Motor neuron (in vitro differentiated cells): ENCODE measurements at regions not wholly inside any gene's neighbourhood (a gene's known extent, or its start where the extent isn't known, plus 50 kb on each side); places are given as distances from the start of the nearest gene placed in this dataset.

Experiments
- ATAC-seq, 8 experiments: fragments of 200-7000 bp; cut with Tn5 transposase; replicated peaks in 6 of 8; 2 replicates each; pipeline ENCODE4 v1.8.0; 2021; ENCODE audit warnings: mild to moderate bottlenecking in 8 of 8, moderate library complexity in 8 of 8
- H3K27ac ChIP-seq, 2 donors: fragments of 250-450 bp; sonication (Bioruptor Pico); 2 replicates each; pipeline ENCODE4 v1.9.0; 2021; ENCODE audit warnings: antibody characterized with exemption in 2 of 2, mild to moderate bottlenecking in 2 of 2, moderate library complexity in 1 of 2
- H3K4me1 ChIP-seq, 2 donors: fragments of 250-450 bp; sonication (Bioruptor Pico); replicated peaks in 1 of 2; 2 replicates each; pipeline ENCODE4 v1.6.1; 2021; ENCODE audit warnings: antibody characterized with exemption in 2 of 2, mild to moderate bottlenecking in 2 of 2, moderate library complexity in 1 of 2
- H3K4me3 ChIP-seq, 5 donors: fragments of 250-450 bp; sonication (Bioruptor Pico); 2 replicates each; pipeline ENCODE4 v1.9.0; 2021; ENCODE audit warnings: antibody characterized with exemption in 5 of 5, mild to moderate bottlenecking in 5 of 5, moderate library complexity in 4 of 5
- whole genome bisulfite sequencing, 10 experiments: fragments of 450-650 bp; shearing (Covaris generic); methylation state at CpG; one replicate each; pipeline ENCODE4 v1.0.0; 2022; 5-methylcytosine and 5-hydroxymethylcytosine counted together
- in situ Hi-C, 9 experiments: fragments of 400-800 bp; cut with MboI; loops; one replicate each; pipeline ENCODE4 v1.15.0; 2021; ENCODE audit warnings: low sequenced_read_pairs in 9 of 9, low pct_unique_long_range_greater_than_20kb in 2 of 9; ENCODE audit not compliant: unreplicated experiment in 9 of 9

DNA sequence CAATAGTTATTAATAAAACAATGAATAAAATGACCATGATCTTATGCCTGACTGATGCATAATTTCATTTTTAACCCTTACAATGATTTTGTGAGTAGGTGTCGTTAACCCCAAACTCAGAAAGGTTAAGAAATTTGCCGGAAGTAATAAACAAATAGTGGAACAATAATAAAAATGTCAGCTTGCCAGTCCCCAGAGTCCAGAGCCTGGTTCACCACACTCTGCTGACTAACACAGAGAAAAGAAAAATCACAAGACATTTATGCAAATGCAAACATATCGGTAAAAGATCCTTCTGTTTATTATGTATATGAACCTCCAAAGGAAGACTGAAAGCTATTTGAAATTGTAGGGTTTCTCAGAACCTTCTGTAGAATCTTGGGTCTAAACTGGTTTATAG is 563.7 kb downstream of the EFNB2 start:
- Histone ChIP-seq H3K4me1 (peaks cover 19 to 27% of the 10 kb centered on the region in 2 donors), H3K27ac (no peak overlapping the region), H3K4me3 (no peak overlapping the region)
- peak in 6 of 8 experiments; percentile 33 to 86 (median 50) for ATAC-seq
- in situ Hi-C loops = no loop called here
- 15 to 80% (median 56%) methylated on average over 1 to 3 of the region's 3 CpGs for WGBS, 10 experiments

DNA sequence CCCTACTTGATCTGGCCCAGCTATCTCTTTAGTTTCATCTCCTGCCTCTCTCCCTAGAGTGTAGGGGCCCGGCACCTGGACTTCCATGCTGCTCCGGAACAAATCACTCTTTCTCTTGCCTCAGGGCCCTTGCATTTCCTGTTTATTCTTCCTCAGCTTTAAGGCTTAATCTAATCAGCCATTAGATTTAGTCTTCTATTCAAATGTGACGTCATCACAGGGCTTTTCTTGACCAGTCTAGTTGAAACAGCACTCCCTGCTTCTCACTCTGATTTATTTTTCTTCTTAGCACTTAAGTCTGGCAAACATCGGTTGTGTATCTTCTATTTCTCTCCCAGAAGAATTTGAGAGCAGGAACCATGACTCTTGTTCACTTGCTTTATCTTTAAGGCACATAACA is 564.1 kb downstream of the EFNB2 start:
- no peak overlapping the region for H3K27ac ChIP-seq
- peak in 5 of 8 experiments; percentile 18 to 46 (median 32) for ATAC-seq
- no peak overlapping the region for H3K4me3 ChIP-seq
- in situ Hi-C loops = no loop called here
- peaks cover 19 to 28% of the 10 kb centered on the region in 2 donors for H3K4me1 ChIP-seq
- WGBS, 10 experiments = 8 to 94% (median 82%) methylated on average over 2 to 4 of the region's 4 CpGs; no CpG with 5 or more reads in 1 of the 10 experiments

DNA sequence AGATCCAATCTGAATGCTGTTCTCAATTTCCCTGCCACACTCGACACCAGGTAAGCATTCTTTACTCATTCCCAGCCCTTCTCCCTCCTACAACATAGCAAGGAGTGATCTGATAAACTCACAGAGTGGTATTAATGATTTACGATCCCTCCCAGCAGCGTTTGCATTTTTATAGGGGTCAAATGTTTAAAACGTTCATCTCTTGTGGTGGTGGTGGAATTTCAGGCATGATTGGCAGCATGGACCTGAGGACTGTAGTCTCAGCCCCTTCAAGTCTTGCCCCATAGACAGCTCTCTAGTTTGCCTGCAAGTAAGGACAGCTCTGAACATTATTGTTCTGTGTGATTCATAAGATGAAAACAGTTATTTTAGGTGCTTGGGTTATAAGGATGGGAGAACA is 565.7 kb downstream of the EFNB2 start:
- Histone ChIP-seq H3K4me1 (peaks cover 19 to 31% of the 10 kb centered on the region in 2 donors), H3K4me3 (no peak overlapping the region), H3K27ac (no peak overlapping the region)
- peak in 5 of 8 experiments; percentile 28 to 77 (median 57) for ATAC-seq
- 0 to 83% (median 48%) methylated on average over 1 to 4 of the region's 4 CpGs; no CpG with 5 or more reads in 2 of the 10 experiments for WGBS, 10 experiments
- in situ Hi-C loops = no loop called here

- in situ Hi-C loops = no loop called here
- WGBS, 10 experiments = 42 to 100% (median 91%) methylated on average over 1 to 7 of the region's 7 CpGs; no CpG with 5 or more reads in 1 of the 10 experiments
- ATAC-seq = no peak
- no peak overlapping the region for H3K4me3 ChIP-seq
- H3K27ac ChIP-seq = no peak overlapping the region
- H3K4me1 ChIP-seq = peaks cover 3 to 13% of the 10 kb centered on the region in 2 donors
Measured at GRCh38 chr13:105965910-105966309, 569.6 kb downstream of the EFNB2 start.

DNA sequence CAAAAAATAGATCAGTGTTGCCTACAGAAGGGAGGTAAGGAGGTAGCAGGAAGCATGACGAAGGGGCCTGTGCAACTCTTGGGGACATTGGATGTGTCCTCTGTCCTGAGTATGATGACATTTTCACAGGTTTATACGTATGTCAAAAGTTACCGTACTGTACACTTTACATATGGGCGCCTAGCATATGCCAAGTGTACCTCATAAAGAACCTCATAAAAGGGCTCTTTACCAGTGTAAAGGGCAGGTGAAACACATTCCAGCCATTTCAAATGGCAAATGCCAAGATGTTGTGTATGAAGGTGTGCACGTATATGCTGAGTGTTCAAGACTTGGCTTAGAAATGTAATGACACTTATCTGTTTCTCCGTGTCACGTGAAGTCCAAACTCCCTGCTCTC is 573.4 kb downstream of the EFNB2 start:
- Histone ChIP-seq H3K4me3 (no peak overlapping the region), H3K4me1 (peaks cover 0 to 5% of the 10 kb centered on the region in 2 donors), H3K27ac (no peak overlapping the region)
- no peak for ATAC-seq
- 42 to 100% (median 93%) methylated on average over 1 to 7 of the region's 7 CpGs for WGBS, 10 experiments
- in situ Hi-C loops = no loop called here

DNA sequence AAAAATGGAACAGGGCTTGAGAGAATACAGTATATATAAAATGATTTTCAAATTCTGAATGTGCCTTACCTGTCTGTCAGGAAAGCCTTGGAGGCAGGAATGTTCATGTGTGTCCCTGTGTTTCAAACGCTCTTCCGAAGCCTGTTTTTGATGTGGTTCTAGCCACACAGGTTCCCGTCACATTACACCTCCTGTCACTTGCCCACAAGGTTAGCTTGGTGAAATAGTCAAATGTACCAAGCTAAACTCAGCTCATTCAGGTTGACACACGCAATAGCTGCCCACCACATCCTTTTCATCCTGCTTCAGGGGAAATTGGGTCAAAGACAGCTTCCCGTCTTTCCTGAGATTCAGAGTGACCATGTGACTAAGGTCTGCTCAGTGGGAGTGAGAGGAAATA is 574.0 kb downstream of the EFNB2 start:
- no peak for ATAC-seq
- Histone ChIP-seq H3K27ac (no peak overlapping the region), H3K4me1 (peaks cover 0 to 4% of the 10 kb centered on the region in 2 donors), H3K4me3 (no peak overlapping the region)
- WGBS, 10 experiments = 50 to 100% (median 93%) methylated on average over 2 to 5 of the region's 5 CpGs; no CpG with 5 or more reads in 3 of the 10 experiments
- in situ Hi-C loops = no loop called here

GRCh38 chr13:105960326-105960725 is 575.1 kb downstream of the EFNB2 start:
- WGBS, 10 experiments = 67 to 100% (median 96%) methylated on average over 1 to 7 of the region's 7 CpGs; no CpG with 5 or more reads in 1 of the 10 experiments
- no peak for ATAC-seq
- Histone ChIP-seq H3K27ac (no peak overlapping the region), H3K4me3 (no peak overlapping the region), H3K4me1 (no peaks in the 10 kb centered on the region)
- in situ Hi-C loops = no loop called here

- Histone ChIP-seq H3K4me3 (no peak overlapping the region), H3K27ac (no peak overlapping the region), H3K4me1 (no peaks in the 10 kb centered on the region)
- ATAC-seq = no peak
- in situ Hi-C loops = no loop called here
- 0 to 98% (median 70%) methylated on average over 1 to 6 of the region's 6 CpGs; no CpG with 5 or more reads in 3 of the 10 experiments for WGBS, 10 experiments
Measured at GRCh38 chr13:105959876-105960275, 575.6 kb downstream of the EFNB2 start.

DNA sequence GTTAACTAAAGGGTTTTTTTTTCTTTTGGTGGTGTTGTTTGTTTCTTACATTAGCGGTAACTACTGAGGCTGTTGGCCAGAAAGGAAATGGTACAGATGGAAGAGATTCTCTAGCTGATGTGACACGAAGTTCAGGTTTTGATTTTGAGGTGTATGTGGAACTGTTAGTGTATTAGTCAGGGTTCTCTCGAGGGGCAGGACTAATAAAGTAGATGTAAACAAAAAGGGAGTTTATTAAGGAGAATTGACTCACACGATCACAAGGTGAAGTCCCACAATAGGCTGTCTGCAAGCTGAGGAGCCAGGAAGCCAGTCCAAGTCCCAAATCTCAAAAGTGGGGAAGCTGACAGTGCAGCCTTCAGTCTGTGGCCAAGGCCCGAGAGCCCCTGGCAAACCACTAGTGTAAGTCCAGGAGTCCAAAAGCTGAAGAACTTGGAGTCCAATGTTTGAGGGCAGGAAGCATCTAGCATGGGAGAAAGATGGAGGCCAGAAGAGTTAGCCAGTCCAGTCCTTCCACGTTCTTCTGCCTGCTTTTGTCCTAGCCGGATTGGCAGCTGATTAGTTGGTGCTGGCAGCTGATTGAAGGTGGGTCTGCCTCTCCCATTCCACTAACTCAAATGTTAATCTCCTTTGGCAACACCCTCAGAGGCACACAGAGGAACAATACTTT is 577.6 kb downstream of the EFNB2 start:
- ATAC-seq = no peak
- Histone ChIP-seq H3K4me3 (no peak overlapping the region), H3K4me1 (no peaks in the 10 kb centered on the region), H3K27ac (no peak overlapping the region)
- WGBS, 10 experiments = 0 to 94% (median 69%) methylated on average over 1 to 7 of the region's 7 CpGs
- in situ Hi-C loops = no loop called here

- no peak for ATAC-seq
- in situ Hi-C loops = no loop called here
- WGBS, 10 experiments = 39 to 100% (median 94%) methylated on average over 2 to 6 of the region's 6 CpGs; no CpG with 5 or more reads in 1 of the 10 experiments
- H3K27ac ChIP-seq = no peak overlapping the region
- H3K4me1 ChIP-seq = no peaks in the 10 kb centered on the region
- no peak overlapping the region for H3K4me3 ChIP-seq
Measured at GRCh38 chr13:105956921-105957320, 578.5 kb downstream of the EFNB2 start.

GRCh38 chr13:105952973-105953290 is 582.5 kb downstream of the EFNB2 start:
- 11 to 97% (median 67%) methylated on average over 1 to 3 of the region's 3 CpGs; no CpG with 5 or more reads in 2 of the 10 experiments for WGBS, 10 experiments
- H3K4me1 ChIP-seq = no peaks in the 10 kb centered on the region
- no peak overlapping the region for H3K4me3 ChIP-seq
- in situ Hi-C loops = no loop called here
- no peak overlapping the region for H3K27ac ChIP-seq
- peak in 4 of 8 experiments; percentile 17 to 66 (median 38) for ATAC-seq

DNA sequence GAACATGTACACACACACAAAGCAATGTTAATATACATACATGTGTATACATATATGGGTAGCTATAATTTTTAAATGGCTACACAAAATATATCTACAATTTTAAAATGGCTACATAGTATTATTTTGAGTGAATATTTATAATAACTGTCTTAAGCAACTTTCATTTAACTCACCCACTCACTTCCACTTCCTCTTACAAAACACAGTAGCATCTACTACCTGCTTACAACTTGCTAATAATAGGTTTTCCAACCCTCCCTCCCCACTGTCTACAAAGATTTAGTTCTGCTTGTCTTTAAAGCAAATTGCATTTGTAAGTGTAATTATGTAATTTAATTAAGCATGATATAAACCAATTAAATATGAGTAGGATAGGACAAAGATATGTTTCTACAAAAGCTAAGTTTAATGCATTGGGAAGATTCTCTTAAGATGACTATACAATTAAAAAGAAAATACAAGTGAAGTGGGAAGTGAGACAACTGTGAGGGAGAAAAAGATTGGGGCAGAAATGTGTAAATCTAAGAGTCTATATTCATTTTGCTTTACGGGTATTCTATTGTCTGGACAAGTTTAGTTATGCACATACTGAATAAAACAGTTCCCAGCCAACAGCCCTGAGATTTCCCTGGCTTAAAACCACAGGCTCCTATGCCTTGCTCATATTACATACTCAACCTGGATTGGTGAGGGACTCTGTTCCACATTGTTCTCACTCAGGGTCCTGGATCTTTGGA is 583.1 kb downstream of the EFNB2 start:
- in situ Hi-C loops = no loop called here
- Histone ChIP-seq H3K4me1 (no peaks in the 10 kb centered on the region), H3K27ac (no peak overlapping the region), H3K4me3 (no peak overlapping the region)
- WGBS, 10 experiments = 0 to 100% (median 17%) methylated on average over 1 of the region's 1 CpG; no CpG with 5 or more reads in 3 of the 10 experiments
- ATAC-seq = peak in 3 of 8 experiments; percentile 78 to 89 (median 83)

DNA sequence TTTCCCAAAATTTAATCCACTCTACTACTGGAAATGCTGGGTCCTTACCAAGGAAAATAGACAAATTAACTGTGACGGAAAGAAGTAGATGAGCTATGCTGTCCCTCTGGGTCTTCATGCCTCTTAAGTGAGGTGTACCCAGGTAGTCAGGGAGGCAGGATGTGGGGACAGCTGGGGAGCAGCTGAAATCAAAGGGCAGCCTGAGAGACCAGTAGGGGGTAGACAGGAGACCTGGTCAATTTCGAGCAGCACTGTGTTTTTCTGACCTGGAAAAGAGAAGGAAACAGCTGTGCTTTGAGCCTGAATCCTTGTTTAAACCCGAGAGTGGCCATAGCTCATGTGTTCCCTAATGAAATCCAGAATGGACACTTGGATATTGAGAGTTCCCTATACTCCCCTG is 587.3 kb downstream of the EFNB2 start:
- Histone ChIP-seq H3K4me3 (no peak overlapping the region), H3K27ac (no peak overlapping the region), H3K4me1 (no peaks in the 10 kb centered on the region)
- no peak for ATAC-seq
- in situ Hi-C loops = no loop called here
- 52 to 86% (median 73%) methylated on average over 1 to 3 of the region's 3 CpGs; no CpG with 5 or more reads in 2 of the 10 experiments for WGBS, 10 experiments
